Endothelial cell (in vitro differentiated cells): ENCODE measurements at regions not wholly inside any gene's neighbourhood (a gene's known extent, or its start where the extent isn't known, plus 50 kb on each side); places are given as distances from the start of the nearest gene placed in this dataset.
"Not testable (repeated sequence)": the region's sequence is repeated elsewhere in the genome, so short reads cannot be mapped to it uniquely, and the experiment has no call there.

Experiments used
- DNase-seq: peaks from one replicate; pipeline ENCODE4 v3.0.0; 2021; ENCODE audit warnings: low spot score
- H3K27ac Mint-ChIP-seq: one replicate; pipeline ENCODE4 v1.8.0; 2021; ENCODE audit warnings: mixed read lengths, inconsistent platforms; ENCODE audit not compliant: unreplicated experiment
- H3K27me3 Mint-ChIP-seq: one replicate; pipeline ENCODE4 v1.8.0; 2021; ENCODE audit warnings: mild to moderate bottlenecking, moderate library complexity, mixed read lengths, inconsistent platforms; ENCODE audit not compliant: unreplicated experiment
- H3K36me3 Mint-ChIP-seq: one replicate; pipeline ENCODE4 v1.8.0; 2021; ENCODE audit warnings: mild to moderate bottlenecking, low read depth, mixed read lengths, inconsistent platforms; ENCODE audit not compliant: unreplicated experiment
- H3K4me1 Mint-ChIP-seq: one replicate; pipeline ENCODE4 v1.8.0; 2021; ENCODE audit warnings: mild to moderate bottlenecking, mixed read lengths, inconsistent platforms; ENCODE audit not compliant: unreplicated experiment
- H3K4me3 Mint-ChIP-seq: one replicate; pipeline ENCODE4 v1.8.0; 2021; ENCODE audit warnings: mild to moderate bottlenecking, mixed read lengths, inconsistent platforms; ENCODE audit not compliant: unreplicated experiment
- H3K9me3 Mint-ChIP-seq: one replicate; pipeline ENCODE4 v1.8.0; 2021; ENCODE audit warnings: mixed read lengths, inconsistent platforms; ENCODE audit not compliant: unreplicated experiment
- TF ChIP-seq, protein P1 (sequence below): fragments of 200-600 bp; sonication (generic); IDR thresholded peaks from one replicate; pipeline ENCODE4 v1.5.0; 2021; ENCODE audit warnings: antibody characterized with exemption; ENCODE audit not compliant: unreplicated experiment

DNA sequence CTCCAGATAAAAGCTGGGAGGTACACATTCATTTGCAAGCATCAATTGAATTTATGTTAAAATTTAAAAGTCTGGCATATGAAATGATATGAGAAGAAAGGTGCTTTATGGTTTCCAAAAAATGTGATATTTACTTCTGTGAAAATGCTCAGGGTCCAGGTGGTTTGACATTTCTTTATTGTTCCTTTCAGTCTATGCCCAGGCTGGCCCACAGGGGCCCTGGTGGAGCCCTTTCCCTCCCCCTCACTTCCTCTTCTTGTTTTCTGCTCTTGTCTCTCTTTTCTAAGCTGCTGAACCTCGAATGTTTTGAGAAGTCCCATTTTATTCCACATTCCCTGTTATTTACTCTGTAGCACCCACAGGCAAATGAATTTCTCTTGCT lies 127.8 kb downstream of the HS3ST3B1 start:
- Mint-ChIP-seq H3K4me1 (peaks cover 43% of the 10 kb centered on the region), H3K4me3 (no peak overlapping the region), H3K36me3 (no peaks in the 10 kb centered on the region), H3K27me3 (no peaks in the 10 kb centered on the region), H3K9me3 (no peaks in the 10 kb centered on the region), H3K27ac (peak overlapping the region; percentile 11)
- TF ChIP-seq, protein P1, sequence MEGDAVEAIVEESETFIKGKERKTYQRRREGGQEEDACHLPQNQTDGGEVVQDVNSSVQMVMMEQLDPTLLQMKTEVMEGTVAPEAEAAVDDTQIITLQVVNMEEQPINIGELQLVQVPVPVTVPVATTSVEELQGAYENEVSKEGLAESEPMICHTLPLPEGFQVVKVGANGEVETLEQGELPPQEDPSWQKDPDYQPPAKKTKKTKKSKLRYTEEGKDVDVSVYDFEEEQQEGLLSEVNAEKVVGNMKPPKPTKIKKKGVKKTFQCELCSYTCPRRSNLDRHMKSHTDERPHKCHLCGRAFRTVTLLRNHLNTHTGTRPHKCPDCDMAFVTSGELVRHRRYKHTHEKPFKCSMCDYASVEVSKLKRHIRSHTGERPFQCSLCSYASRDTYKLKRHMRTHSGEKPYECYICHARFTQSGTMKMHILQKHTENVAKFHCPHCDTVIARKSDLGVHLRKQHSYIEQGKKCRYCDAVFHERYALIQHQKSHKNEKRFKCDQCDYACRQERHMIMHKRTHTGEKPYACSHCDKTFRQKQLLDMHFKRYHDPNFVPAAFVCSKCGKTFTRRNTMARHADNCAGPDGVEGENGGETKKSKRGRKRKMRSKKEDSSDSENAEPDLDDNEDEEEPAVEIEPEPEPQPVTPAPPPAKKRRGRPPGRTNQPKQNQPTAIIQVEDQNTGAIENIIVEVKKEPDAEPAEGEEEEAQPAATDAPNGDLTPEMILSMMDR: no peak
- no peak for DNase-seq

DNA sequence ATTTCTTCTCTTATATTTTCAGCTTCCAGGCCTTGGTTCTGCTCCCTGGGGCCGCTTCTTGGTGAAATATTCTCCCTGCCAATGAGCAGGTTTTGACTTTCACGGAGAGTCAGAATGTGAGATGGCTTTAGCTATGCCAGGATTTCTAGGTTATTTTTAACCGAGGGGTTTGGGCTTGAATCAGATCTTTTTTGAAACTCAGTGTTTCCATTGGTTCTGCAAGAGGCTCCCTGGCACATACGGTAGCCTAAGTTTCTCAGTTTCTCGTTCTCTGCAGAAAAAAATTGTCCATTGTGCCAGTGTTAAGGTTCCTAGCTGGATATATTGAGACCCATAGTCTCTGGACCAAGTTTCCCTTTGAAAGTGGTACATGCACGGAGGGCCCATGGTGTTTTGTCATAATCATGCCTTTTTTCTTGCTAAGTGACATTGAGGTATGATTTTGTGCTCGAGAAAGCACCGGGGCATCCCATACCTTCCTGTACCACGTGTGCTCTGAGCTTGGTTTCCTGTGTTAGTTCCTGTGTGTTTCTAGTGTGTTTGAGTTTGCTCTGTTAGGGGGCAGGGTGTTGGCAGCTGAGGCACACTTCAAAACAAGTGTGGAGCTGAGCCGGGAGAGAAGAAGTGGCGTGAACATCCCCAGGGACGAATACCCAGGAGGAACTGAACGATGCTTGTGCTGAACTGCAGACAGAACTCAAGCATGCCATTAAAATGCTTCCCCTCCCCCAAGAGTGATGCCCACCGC lies 127.2 kb downstream of the HS3ST3B1 start:
- Mint-ChIP-seq H3K36me3 (no peaks in the 10 kb centered on the region), H3K4me1 (peaks cover 44% of the 10 kb centered on the region), H3K27me3 (no peaks in the 10 kb centered on the region), H3K27ac (peak overlapping the region; percentile 20), H3K4me3 (peak overlapping the region; percentile 7), H3K9me3 (no peaks in the 10 kb centered on the region)
- peak; percentile 8 for DNase-seq
- TF ChIP-seq, protein P1: no peak

DNA sequence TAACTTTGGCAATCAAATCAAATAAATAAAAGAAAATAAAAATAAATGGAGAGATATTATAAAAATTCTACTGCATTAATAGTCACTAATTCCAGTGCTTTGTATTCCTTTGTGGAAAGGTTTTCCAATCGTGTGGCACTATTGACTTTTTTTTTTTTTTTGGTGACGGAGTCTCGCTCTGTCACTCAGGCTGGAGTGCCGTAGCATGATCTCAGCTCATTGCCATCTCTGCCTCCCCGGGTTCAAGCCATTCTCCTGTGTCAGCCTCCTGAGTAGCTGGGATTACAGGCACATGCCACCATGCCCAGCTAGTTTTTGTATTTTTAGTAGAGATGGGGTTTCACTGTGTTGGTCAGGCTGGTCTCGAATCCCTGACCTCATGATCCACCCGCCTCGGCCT lies 122.3 kb downstream of the HS3ST3B1 start:
- DNase-seq: not testable (repeated sequence)

DNA sequence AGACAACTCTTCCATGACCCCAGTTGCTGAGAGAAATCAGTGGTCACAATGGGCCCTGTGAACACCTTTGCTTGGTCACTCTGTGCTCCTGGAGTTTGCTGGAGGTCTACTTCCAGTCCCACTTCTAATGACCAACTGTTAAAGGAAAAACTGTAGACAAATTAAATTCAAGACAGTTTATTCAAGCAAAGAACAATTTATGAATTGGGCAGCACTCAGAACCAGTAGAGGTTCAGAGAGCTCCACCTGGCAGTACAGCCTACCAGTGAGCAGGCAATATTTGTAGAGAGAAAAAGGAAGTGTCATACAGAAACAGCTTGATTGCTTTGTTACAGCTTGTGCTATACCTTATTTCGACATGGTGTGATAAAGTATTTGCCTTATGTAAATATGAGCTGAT lies 116.5 kb downstream of the HS3ST3B1 start:
- H3K36me3 Mint-ChIP-seq: no peaks in the 10 kb centered on the region
- no peak overlapping the region for H3K27ac Mint-ChIP-seq

More for the DNA sequence above, 122.3 kb downstream of the HS3ST3B1 start:
- H3K27ac Mint-ChIP-seq, H3K27me3 Mint-ChIP-seq, H3K9me3 Mint-ChIP-seq, H3K36me3 Mint-ChIP-seq, H3K4me3 Mint-ChIP-seq: not testable (repeated sequence)
- H3K4me1 Mint-ChIP-seq: peaks cover 36% of the 10 kb centered on the region

DNA sequence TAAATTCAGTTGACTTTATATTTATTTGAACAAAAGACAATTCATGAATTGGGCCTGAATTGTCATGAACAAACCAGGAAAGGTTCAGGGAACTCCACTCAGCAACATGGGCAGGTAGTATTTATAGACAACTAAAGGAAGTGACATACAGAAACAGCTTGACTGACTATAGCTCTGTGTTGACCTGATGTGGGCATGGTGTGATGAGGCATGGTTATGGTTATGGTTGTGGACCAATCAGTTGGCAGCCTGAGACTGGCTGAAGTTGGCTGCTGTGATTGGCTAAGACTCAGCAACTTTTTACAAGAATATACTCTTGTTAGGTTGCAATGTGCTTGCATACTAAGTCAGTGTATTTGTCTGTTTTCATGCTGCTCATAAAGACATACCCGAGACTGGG lies 108.4 kb downstream of the HS3ST3B1 start:
- TF ChIP-seq, protein P1: no peak
- Mint-ChIP-seq H3K27me3 (no peaks in the 10 kb centered on the region), H3K4me3 (no peak overlapping the region), H3K9me3 (no peaks in the 10 kb centered on the region), H3K27ac (no peak overlapping the region), H3K4me1 (no peaks in the 10 kb centered on the region), H3K36me3 (no peaks in the 10 kb centered on the region)
- no peak for DNase-seq

More for the DNA sequence above, 116.5 kb downstream of the HS3ST3B1 start:
- DNase-seq: no peak
- no peaks in the 10 kb centered on the region for H3K27me3 Mint-ChIP-seq
- H3K9me3 Mint-ChIP-seq: no peaks in the 10 kb centered on the region
- TF ChIP-seq, protein P1: no peak
- peaks cover 4% of the 10 kb centered on the region for H3K4me1 Mint-ChIP-seq
- no peak overlapping the region for H3K4me3 Mint-ChIP-seq
